ENCODE measurements at regions not wholly inside any gene's neighbourhood (a gene's known extent, or its start where the extent isn't known, plus 50 kb on each side); places are given as distances from the start of the nearest gene placed in this dataset.

- H2BK5ac ChIP-seq (ENCODE audit: low read depth, low read length), result no peak overlapping the region
- no peak for DNase-seq (ENCODE audit: low read depth in 1 of 2, low spot score in 2 of 2)
- H4K5ac ChIP-seq (ENCODE audit: insufficient read length, low read depth, low read length), result no peak overlapping the region
- H3K79me2 ChIP-seq (ENCODE audit: control insufficient read depth in 1 of 2, insufficient read depth in 2 of 2, low read length in 2 of 2), result no peaks in the 10 kb centered on the region
- no peak overlapping the region for H2BK120ac ChIP-seq (replicated peaks; ENCODE audit: low read depth, low read length)
- ChIA-PET POLR2A (ENCODE audit: partially characterized antibody) (no interaction called here), CTCF (ENCODE audit: partially characterized antibody) (no interaction called here)
- H2AK5ac ChIP-seq (ENCODE audit: low read depth, low read length), result no peak overlapping the region
- H3K56ac ChIP-seq (replicated peaks; ENCODE audit: insufficient read length, low read depth, low read length), result no peak overlapping the region
- no peak overlapping the region for H3K9ac ChIP-seq (replicated peaks in 1 of 4; ENCODE audit: extremely low read depth in 1 of 4, low read depth in 3 of 4, low read length in 3 of 4)
- FAIRE-seq, result no peak
- no peaks in the 10 kb centered on the region for H4K20me1 ChIP-seq (replicated peaks in 1 of 2; ENCODE audit: control insufficient read depth in 1 of 2, insufficient read depth in 2 of 2, low read length in 2 of 2)
- no peak overlapping the region for H2BK20ac ChIP-seq (ENCODE audit: low read length)
- no peak overlapping the region for H4K8ac ChIP-seq (ENCODE audit: extremely low read depth, insufficient read depth, low read length)
- H3K4me1 ChIP-seq (replicated peaks in 1 of 4; ENCODE audit: control insufficient read depth in 3 of 4, insufficient read depth in 4 of 4, low read length in 3 of 4), result no peaks in the 10 kb centered on the region
- WGBS, 2 experiments (ENCODE audit: extremely low coverage in 1 of 2, insufficient coverage in 1 of 2, insufficient read length in 1 of 2, insufficient replicate concordance in 2 of 2, low coverage in 1 of 2, low lambda C conversion rate in 2 of 2, missing lambda C conversion rate in 1 of 2), result 86% methylated on average over 2 of the region's 2 CpGs; no CpG with 5 or more reads in 1 of the 2 experiments
- no peak overlapping the region for H2BK15ac ChIP-seq (ENCODE audit: low read length)
- no peak overlapping the region for H3K27ac ChIP-seq (ENCODE audit: low read depth, low read length)
- H2AFZ ChIP-seq (ENCODE audit: low read length), result no peak overlapping the region
- H3K79me1 ChIP-seq (ENCODE audit: low read depth, low read length), result no peaks in the 10 kb centered on the region
- no peak overlapping the region for H2BK12ac ChIP-seq (ENCODE audit: low read depth, low read length)
- no peak overlapping the region for H4K91ac ChIP-seq (replicated peaks; ENCODE audit: insufficient read length, low read length)
- H3K36me3 ChIP-seq (ENCODE audit: control insufficient read depth in 2 of 4, insufficient read depth in 4 of 4, low read length in 3 of 4), result no peaks in the 10 kb centered on the region
- no peak overlapping the region for H3K4me2 ChIP-seq (ENCODE audit: insufficient read depth in 1 of 2, low read depth in 2 of 2, low read length in 2 of 2)
- H3K23me2 ChIP-seq (ENCODE audit: low read depth, low read length), result no peaks in the 10 kb centered on the region
- H3K27me3 ChIP-seq (replicated peaks in 1 of 4; ENCODE audit: control insufficient read depth in 3 of 4, extremely low read depth in 1 of 4, insufficient read depth in 3 of 4, low read length in 3 of 4), result no peaks in the 10 kb centered on the region
- H3K9me3 ChIP-seq (ENCODE audit: insufficient read depth in 2 of 2, low read depth in 1 of 2, low read length in 1 of 2), result no peaks in the 10 kb centered on the region; a peak in 1 of 4 replicates
- H3K18ac ChIP-seq (ENCODE audit: extremely low read depth, low read length), result no peak overlapping the region
- H3K4me3 ChIP-seq (ENCODE audit: extremely low read depth in 1 of 4, insufficient read depth in 2 of 4, low read depth in 3 of 4, low read length in 4 of 4), result no peak overlapping the region
- no peak overlapping the region for H3K4ac ChIP-seq (replicated peaks; ENCODE audit: insufficient read length, low read depth, low read length)
- H3K14ac ChIP-seq (ENCODE audit: insufficient read length), result no peak overlapping the region
- H3K23ac ChIP-seq (ENCODE audit: insufficient read length), result no peak overlapping the region
- TF ChIP-seq SRF (IDR thresholded peaks at IDR 0.05; ENCODE audit: low read depth, low read length) (no peak), FOSL1 (IDR thresholded peaks at IDR 0.05; ENCODE audit: insufficient read depth, low read depth, low read length) (no peak), CBX5 (IDR thresholded peaks at IDR 0.05; ENCODE audit: low read depth, low read length) (no peak), NRF1 (IDR thresholded peaks at IDR 0.05; ENCODE audit: low read depth, low read length) (no peak), GTF2F1 (IDR thresholded peaks at IDR 0.05; ENCODE audit: borderline replicate concordance, low read depth, low read length) (no peak), SIX5 (IDR thresholded peaks at IDR 0.05; ENCODE audit: low read depth, low read length) (no peak), EP300 (IDR thresholded peaks at IDR 0.05; ENCODE audit: borderline replicate concordance in 1 of 2, low read depth in 2 of 2, low read length in 2 of 2) (no peak), YY1 (IDR thresholded peaks at IDR 0.05; ENCODE audit: low read depth, low read length) (no peak), HDAC6 (IDR thresholded peaks at IDR 0.05; ENCODE audit: low read depth, low read length) (no peak), TAF1 (IDR thresholded peaks at IDR 0.05; ENCODE audit: low read depth, low read length) (no peak), NANOG (IDR thresholded peaks at IDR 0.05; ENCODE audit: insufficient read depth, low read depth, low read length, poor library complexity, severe bottlenecking) (no peak), SUZ12 (IDR thresholded peaks at IDR 0.05; ENCODE audit: low read length) (no peak), EZH2 (IDR thresholded peaks at IDR 0.05; ENCODE audit: low read depth, low read length, severe bottlenecking) (no peak), TAF7 (optimal IDR thresholded peaks at IDR 0.05; ENCODE audit: borderline replicate concordance, low read depth, low read length) (no peak), HDAC2 (IDR thresholded peaks at IDR 0.05; ENCODE audit: borderline replicate concordance in 1 of 2, low read depth in 2 of 2, low read length in 2 of 2) (no peak)
Observed at GRCh38 chrX:80206647-80207046, 192.1 kb downstream of the TBX22 start.
